ENCODE measurements at regions not wholly inside any gene's neighbourhood (a gene's known extent, or its start where the extent isn't known, plus 50 kb on each side); places are given as distances from the start of the nearest gene placed in this dataset.

- no peak for ATAC-seq
Measured at GRCh38 chr17:71902894-71903506, 217.8 kb upstream of the SOX9 start.

GRCh38 chr17:71905376-71906031 is 215.3 kb upstream of the SOX9 start:
- no peak for ATAC-seq

GRCh38 chr17:71909155-71909554 is 211.7 kb upstream of the SOX9 start:
- ATAC-seq: no peak

- no peak for ATAC-seq
Measured at GRCh38 chr17:71910002-71910401, 210.8 kb upstream of the SOX9 start.

GRCh38 chr17:71914042-71914441 is 206.8 kb upstream of the SOX9 start:
- ATAC-seq: no peak

- ATAC-seq: no peak
Measured at GRCh38 chr17:71914812-71915211, 206.0 kb upstream of the SOX9 start.

- no peak for ATAC-seq
Measured at GRCh38 chr17:71917715-71918114, 203.1 kb upstream of the SOX9 start.

- no peak for ATAC-seq
Measured at GRCh38 chr17:71919186-71919585, 201.6 kb upstream of the SOX9 start.

GRCh38 chr17:71919896-71920295 is 200.9 kb upstream of the SOX9 start:
- no peak for ATAC-seq

- no peak for ATAC-seq
Measured at GRCh38 chr17:71921796-71922195, 199.0 kb upstream of the SOX9 start.

- no peak for ATAC-seq
Measured at GRCh38 chr17:71922439-71922838, 198.4 kb upstream of the SOX9 start.

GRCh38 chr17:71926746-71927398 is 193.9 kb upstream of the SOX9 start:
- no peak for ATAC-seq

- no peak for ATAC-seq
Measured at GRCh38 chr17:71933306-71933705, 187.5 kb upstream of the SOX9 start.

- no peak for ATAC-seq
Measured at GRCh38 chr17:71934520-71934919, 186.3 kb upstream of the SOX9 start.

GRCh38 chr17:71935341-71935740 is 185.5 kb upstream of the SOX9 start:
- no peak for ATAC-seq

- ATAC-seq: peak; percentile 88
Measured at GRCh38 chr17:71936977-71937376, 183.8 kb upstream of the SOX9 start.

GRCh38 chr17:71937914-71938313 is 182.9 kb upstream of the SOX9 start:
- no peak for ATAC-seq

GRCh38 chr17:71938340-71939010 is 182.3 kb upstream of the SOX9 start:
- ATAC-seq: no peak

GRCh38 chr17:71941920-71942319 is 178.9 kb upstream of the SOX9 start:
- ATAC-seq: no peak

GRCh38 chr17:71942626-71943025 is 178.2 kb upstream of the SOX9 start:
- no peak for ATAC-seq

GRCh38 chr17:71948703-71949422 is 172.0 kb upstream of the SOX9 start:
- no peak for ATAC-seq

- ATAC-seq: no peak
Measured at GRCh38 chr17:71959154-71959553, 161.7 kb upstream of the SOX9 start.

- no peak for ATAC-seq
Measured at GRCh38 chr17:71963351-71963750, 157.5 kb upstream of the SOX9 start.
